RWPE2 (cell line): ENCODE measurements at regions not wholly inside any gene's neighbourhood (a gene's known extent, or its start where the extent isn't known, plus 50 kb on each side); places are given as distances from the start of the nearest gene placed in this dataset.

Experiments used
- ATAC-seq: fragments of 200-7000 bp; cut with Tn5 transposase; 3 replicates; pipeline ENCODE4 v1.9.1; 2021; ENCODE audit warnings: low read depth
- DNase-seq: peaks from one replicate; pipeline ENCODE4 v3.0.0-alpha.2; 2020; ENCODE audit warnings: low spot score
- H3K27ac ChIP-seq: fragments of 450-650 bp; 2 replicates; pipeline ENCODE4 v1.5.1; 2017; ENCODE audit warnings: mild to moderate bottlenecking; ENCODE audit not compliant: poor library complexity, severe bottlenecking
- H3K27me3 ChIP-seq: fragments of 250-450 bp; sonication (Bioruptor Pico); 2 replicates; pipeline ENCODE4 v1.5.1; 2021; ENCODE audit warnings: mild to moderate bottlenecking, moderate library complexity; ENCODE audit not compliant: insufficient read depth, poor library complexity, severe bottlenecking
- H3K36me3 ChIP-seq: fragments of 250-450 bp; sonication (Bioruptor Pico); 2 replicates; pipeline ENCODE4 v1.5.1; 2020; ENCODE audit warnings: low read depth, mild to moderate bottlenecking, moderate library complexity
- H3K4me1 ChIP-seq: fragments of 250-450 bp; sonication (Bioruptor Pico); 2 replicates; pipeline ENCODE4 v1.5.1; 2021; ENCODE audit warnings: mild to moderate bottlenecking, moderate library complexity; ENCODE audit not compliant: insufficient read depth, poor library complexity, severe bottlenecking
- H3K4me3 ChIP-seq: fragments of 250-450 bp; sonication (Bioruptor Pico); 2 replicates; pipeline ENCODE4 v1.5.1; 2021; ENCODE audit warnings: mild to moderate bottlenecking, moderate library complexity; ENCODE audit not compliant: severe bottlenecking
- H3K9me3 ChIP-seq: fragments of 250-450 bp; sonication (Bioruptor Pico); 2 replicates; pipeline ENCODE4 v1.5.1; 2021; ENCODE audit warnings: mild to moderate bottlenecking, moderate library complexity; ENCODE audit not compliant: severe bottlenecking
- TF ChIP-seq, protein P1 (sequence below): fragments of 450-650 bp; IDR thresholded peaks from one replicate; pipeline ENCODE4 v1.5.1; 2017; ENCODE audit warnings: mild to moderate bottlenecking, moderate library complexity; ENCODE audit not compliant: poor library complexity, severe bottlenecking

GRCh38 chr2:226440127-226440918, 359.3 kb downstream of the IRS1 start:
- H3K4me1 ChIP-seq = peaks cover 6% of the 10 kb centered on the region
- peak overlapping the region; percentile 40 for H3K27ac ChIP-seq
- no peaks in the 10 kb centered on the region for H3K9me3 ChIP-seq
- H3K4me3 ChIP-seq = no peak overlapping the region
- no peaks in the 10 kb centered on the region for H3K27me3 ChIP-seq
- no peak for DNase-seq
- no peaks in the 10 kb centered on the region for H3K36me3 ChIP-seq
- TF ChIP-seq, protein P1, sequence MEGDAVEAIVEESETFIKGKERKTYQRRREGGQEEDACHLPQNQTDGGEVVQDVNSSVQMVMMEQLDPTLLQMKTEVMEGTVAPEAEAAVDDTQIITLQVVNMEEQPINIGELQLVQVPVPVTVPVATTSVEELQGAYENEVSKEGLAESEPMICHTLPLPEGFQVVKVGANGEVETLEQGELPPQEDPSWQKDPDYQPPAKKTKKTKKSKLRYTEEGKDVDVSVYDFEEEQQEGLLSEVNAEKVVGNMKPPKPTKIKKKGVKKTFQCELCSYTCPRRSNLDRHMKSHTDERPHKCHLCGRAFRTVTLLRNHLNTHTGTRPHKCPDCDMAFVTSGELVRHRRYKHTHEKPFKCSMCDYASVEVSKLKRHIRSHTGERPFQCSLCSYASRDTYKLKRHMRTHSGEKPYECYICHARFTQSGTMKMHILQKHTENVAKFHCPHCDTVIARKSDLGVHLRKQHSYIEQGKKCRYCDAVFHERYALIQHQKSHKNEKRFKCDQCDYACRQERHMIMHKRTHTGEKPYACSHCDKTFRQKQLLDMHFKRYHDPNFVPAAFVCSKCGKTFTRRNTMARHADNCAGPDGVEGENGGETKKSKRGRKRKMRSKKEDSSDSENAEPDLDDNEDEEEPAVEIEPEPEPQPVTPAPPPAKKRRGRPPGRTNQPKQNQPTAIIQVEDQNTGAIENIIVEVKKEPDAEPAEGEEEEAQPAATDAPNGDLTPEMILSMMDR = no peak
- no peak for ATAC-seq

DNA sequence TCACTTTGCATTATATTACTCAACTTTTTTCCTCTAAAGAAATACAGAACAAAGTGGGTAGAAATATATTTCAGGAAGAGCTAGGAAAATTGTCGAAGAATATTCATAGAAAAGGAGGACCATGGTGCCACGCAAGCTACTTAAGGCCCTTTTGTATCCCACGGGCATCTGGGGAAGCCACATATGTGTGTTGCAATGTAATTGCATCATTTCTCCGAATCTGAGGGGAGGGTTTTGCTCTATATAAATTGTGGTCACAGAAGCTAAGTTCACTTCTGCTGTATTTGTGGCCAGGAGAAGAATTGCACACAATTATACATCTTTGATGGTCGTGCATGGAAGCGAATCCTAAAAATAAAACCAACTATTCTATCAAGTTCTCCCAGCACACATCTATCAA, 360.3 kb downstream of the IRS1 start:
- Histone ChIP-seq H3K36me3 (no peaks in the 10 kb centered on the region), H3K27ac (peak overlapping the region; percentile 40), H3K4me1 (peaks cover 6% of the 10 kb centered on the region), H3K9me3 (no peaks in the 10 kb centered on the region), H3K27me3 (no peaks in the 10 kb centered on the region), H3K4me3 (no peak overlapping the region)
- TF ChIP-seq, protein P1 = no peak
- ATAC-seq = no peak
- DNase-seq = no peak

GRCh38 chr2:226435146-226435545, 364.5 kb downstream of the IRS1 start:
- Histone ChIP-seq H3K27me3 (no peaks in the 10 kb centered on the region), H3K27ac (no peak overlapping the region), H3K9me3 (no peaks in the 10 kb centered on the region), H3K4me1 (peaks cover 16% of the 10 kb centered on the region), H3K36me3 (no peaks in the 10 kb centered on the region), H3K4me3 (no peak overlapping the region)
- TF ChIP-seq, protein P1 = no peak
- DNase-seq (no peak), ATAC-seq (no peak)

DNA sequence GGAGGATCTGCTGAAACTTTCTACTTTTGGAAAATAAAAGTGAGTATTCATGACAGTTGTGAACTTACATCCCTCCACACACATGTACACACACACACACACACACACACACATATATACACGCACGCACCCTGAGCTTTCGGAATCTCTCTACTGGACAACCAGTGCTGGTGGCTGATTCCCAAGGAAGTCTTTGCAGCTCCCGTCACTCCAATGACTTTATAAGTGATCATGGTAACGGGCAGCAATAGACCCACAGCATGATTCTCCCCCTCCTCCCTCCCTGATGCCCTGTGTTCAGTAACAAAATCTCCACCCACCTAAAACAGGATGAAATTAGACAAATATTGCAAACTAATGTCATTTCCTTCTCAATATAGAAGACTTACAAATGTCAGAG, 364.9 kb downstream of the IRS1 start:
- TF ChIP-seq, protein P1 = no peak
- DNase-seq (no peak), ATAC-seq (no peak)

GRCh38 chr2:226431288-226431948, 368.2 kb downstream of the IRS1 start:
- H3K27ac ChIP-seq = peak overlapping the region; percentile 98
- peaks cover 48% of the 10 kb centered on the region for H3K4me1 ChIP-seq
- H3K27me3 ChIP-seq = no peaks in the 10 kb centered on the region
- TF ChIP-seq, protein P1 = no peak
- ATAC-seq (peak; percentile 33), DNase-seq (no peak)
- no peak overlapping the region for H3K4me3 ChIP-seq
- H3K36me3 ChIP-seq = no peaks in the 10 kb centered on the region
- H3K9me3 ChIP-seq = no peaks in the 10 kb centered on the region

More for the DNA sequence above, 364.9 kb downstream of the IRS1 start:
- Histone ChIP-seq H3K4me3 (no peak overlapping the region), H3K36me3 (no peaks in the 10 kb centered on the region), H3K4me1 (peaks cover 16% of the 10 kb centered on the region), H3K9me3 (no peaks in the 10 kb centered on the region), H3K27ac (no peak overlapping the region), H3K27me3 (no peaks in the 10 kb centered on the region)
